ENCODE measurements at regions not wholly inside any gene's neighbourhood (a gene's known extent, or its start where the extent isn't known, plus 50 kb on each side); places are given as distances from the start of the nearest gene placed in this dataset.

- H3K36me3 ChIP-seq (ENCODE audit: control insufficient read depth in 2 of 2, insufficient read depth in 2 of 2, low read length in 1 of 2) = no peaks in the 10 kb centered on the region
- no peak overlapping the region for H3K4me3 ChIP-seq (ENCODE audit: low read depth in 1 of 2, low read length in 2 of 2)
- H3K27ac ChIP-seq (ENCODE audit: low read depth in 2 of 2, low read length in 1 of 2) = no peak overlapping the region
- H3K4me1 ChIP-seq (ENCODE audit: control insufficient read depth in 2 of 2, insufficient read depth in 2 of 2, low read length in 1 of 2) = no peaks in the 10 kb centered on the region
- H3K27me3 ChIP-seq (ENCODE audit: control insufficient read depth in 1 of 2, insufficient read depth in 2 of 2, low read length in 2 of 2) = no peaks in the 10 kb centered on the region
- no peaks in the 10 kb centered on the region for H3K9me3 ChIP-seq (ENCODE audit: control insufficient read depth in 2 of 2, insufficient read depth in 1 of 2, low read depth in 1 of 2, low read length in 1 of 2)
- 82 to 88% methylated on average over 16 of the region's 16 CpGs for WGBS, 2 donors
Observed at GRCh38 chr18:78579854-78580577, 399.6 kb upstream of the SALL3 start.

DNA sequence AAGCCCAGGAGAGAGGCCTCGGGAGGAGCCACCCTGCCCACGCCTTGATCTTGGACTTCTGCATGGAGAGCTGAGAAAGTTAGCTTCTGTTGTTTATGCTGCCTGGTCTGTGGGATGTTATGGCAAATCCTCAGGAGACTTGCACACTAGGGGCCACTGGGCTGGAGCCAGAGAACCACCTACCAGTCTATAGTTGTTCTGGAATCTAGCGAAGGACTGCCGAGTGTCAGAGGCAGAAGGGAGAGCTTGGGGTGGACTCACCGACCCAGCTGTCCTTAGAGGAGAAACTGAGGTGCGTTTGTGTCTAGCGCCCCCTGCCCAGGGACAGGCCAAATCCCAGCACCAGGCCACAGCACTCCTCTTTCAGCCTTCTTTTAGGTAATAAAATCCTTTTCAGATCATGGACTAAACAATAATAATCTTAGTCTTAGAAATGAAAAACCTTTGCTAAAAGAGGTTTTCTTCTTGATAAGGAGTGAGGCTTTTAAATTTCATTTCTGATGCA is 398.7 kb upstream of the SALL3 start:
- no peak overlapping the region for H3K27ac ChIP-seq (ENCODE audit: low read depth in 2 of 2, low read length in 1 of 2)
- no peaks in the 10 kb centered on the region for H3K4me1 ChIP-seq (ENCODE audit: control insufficient read depth in 2 of 2, insufficient read depth in 2 of 2, low read length in 1 of 2)
- H3K4me3 ChIP-seq (ENCODE audit: low read depth in 1 of 2, low read length in 2 of 2) = no peak overlapping the region
- WGBS, 2 donors = 87 to 88% methylated on average over 7 of the region's 7 CpGs
- no peaks in the 10 kb centered on the region for H3K27me3 ChIP-seq (ENCODE audit: control insufficient read depth in 1 of 2, insufficient read depth in 2 of 2, low read length in 2 of 2)
- H3K9me3 ChIP-seq (ENCODE audit: control insufficient read depth in 2 of 2, insufficient read depth in 1 of 2, low read depth in 1 of 2, low read length in 1 of 2) = no peaks in the 10 kb centered on the region
- no peaks in the 10 kb centered on the region for H3K36me3 ChIP-seq (ENCODE audit: control insufficient read depth in 2 of 2, insufficient read depth in 2 of 2, low read length in 1 of 2)

DNA sequence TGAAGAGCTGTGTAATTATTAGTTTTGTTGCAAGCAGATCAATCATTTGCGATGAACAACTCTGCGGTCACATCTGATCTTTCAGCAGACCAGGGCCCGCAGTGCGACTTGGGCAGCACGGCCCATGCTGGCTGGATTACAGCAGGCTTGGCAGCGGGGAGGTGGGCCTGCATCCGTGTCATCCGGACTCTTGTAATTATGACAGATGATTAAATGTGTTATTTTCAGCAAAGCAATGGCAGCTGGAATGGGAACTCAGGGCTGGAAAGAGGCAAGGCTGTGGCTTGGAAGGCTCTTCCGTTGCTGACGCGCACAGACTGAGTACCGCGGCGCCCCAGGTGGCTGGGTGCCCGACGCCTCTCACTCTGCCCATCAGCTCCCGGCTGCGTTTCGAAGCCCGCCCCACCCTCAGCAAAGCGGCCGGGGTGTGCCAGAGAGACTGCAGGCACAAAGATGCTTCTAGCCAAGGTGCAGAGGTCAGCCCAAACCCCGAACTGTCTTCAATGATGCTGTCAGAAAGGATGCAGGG is 397.4 kb upstream of the SALL3 start:
- Histone ChIP-seq H3K36me3 (ENCODE audit: control insufficient read depth in 2 of 2, insufficient read depth in 2 of 2, low read length in 1 of 2) (no peaks in the 10 kb centered on the region), H3K27me3 (ENCODE audit: control insufficient read depth in 1 of 2, insufficient read depth in 2 of 2, low read length in 2 of 2) (no peaks in the 10 kb centered on the region), H3K27ac (ENCODE audit: low read depth in 2 of 2, low read length in 1 of 2) (no peak overlapping the region), H3K4me3 (ENCODE audit: low read depth in 1 of 2, low read length in 2 of 2) (no peak overlapping the region), H3K9me3 (ENCODE audit: control insufficient read depth in 2 of 2, insufficient read depth in 1 of 2, low read depth in 1 of 2, low read length in 1 of 2) (no peaks in the 10 kb centered on the region), H3K4me1 (ENCODE audit: control insufficient read depth in 2 of 2, insufficient read depth in 2 of 2, low read length in 1 of 2) (no peaks in the 10 kb centered on the region)
- 84 to 88% methylated on average over 23 of the region's 23 CpGs for WGBS, 2 donors

DNA sequence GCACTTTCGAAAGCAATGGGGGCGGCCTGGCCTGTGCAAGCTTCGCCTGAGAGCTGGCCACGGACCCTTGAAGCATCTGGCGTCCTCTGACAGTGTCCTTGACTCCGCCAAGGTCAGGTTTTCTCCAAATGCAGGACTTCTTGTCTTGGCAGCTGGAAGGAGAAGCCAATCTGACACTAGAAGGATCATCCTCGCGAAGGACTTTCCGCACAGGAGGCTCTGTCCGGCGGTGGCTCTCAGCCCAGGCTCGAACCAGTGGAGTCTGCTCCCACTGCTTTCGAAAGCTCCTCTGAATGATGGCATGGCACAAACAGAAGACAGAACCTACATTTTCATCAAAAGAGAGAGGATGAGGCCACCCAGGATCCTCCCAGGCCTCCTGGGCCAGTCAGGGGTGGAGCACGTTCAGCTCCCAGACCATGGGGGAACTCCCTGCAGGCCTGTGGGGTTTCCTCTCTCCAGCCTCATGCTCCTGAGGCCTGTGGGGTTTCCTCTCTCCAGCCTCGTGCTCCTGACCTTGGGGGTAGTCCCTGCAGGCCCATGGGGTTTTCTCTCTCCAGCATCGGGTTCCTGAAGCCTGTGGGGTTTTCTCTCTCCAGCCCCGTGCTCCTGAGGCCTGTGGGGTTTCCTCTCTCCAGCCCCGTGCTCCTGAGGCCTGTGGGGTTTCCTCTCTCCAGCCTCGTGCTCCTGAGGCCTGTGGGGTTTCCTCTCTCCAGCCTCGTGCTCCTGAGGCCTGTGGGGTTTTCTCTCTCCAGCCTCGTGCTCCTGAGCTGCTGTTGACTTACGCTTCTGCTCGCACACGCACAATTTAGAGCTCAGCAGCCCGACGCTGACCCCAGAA is 396.5 kb upstream of the SALL3 start:
- no peaks in the 10 kb centered on the region for H3K36me3 ChIP-seq (ENCODE audit: control insufficient read depth in 2 of 2, insufficient read depth in 2 of 2, low read length in 1 of 2)
- 82 to 83% methylated on average over 26 of the region's 26 CpGs for WGBS, 2 donors
- no peaks in the 10 kb centered on the region for H3K4me1 ChIP-seq (ENCODE audit: control insufficient read depth in 2 of 2, insufficient read depth in 2 of 2, low read length in 1 of 2)
- H3K4me3 ChIP-seq (ENCODE audit: low read depth in 1 of 2, low read length in 2 of 2) = no peak overlapping the region
- H3K27me3 ChIP-seq (ENCODE audit: control insufficient read depth in 1 of 2, insufficient read depth in 2 of 2, low read length in 2 of 2) = no peaks in the 10 kb centered on the region
- no peaks in the 10 kb centered on the region for H3K9me3 ChIP-seq (ENCODE audit: control insufficient read depth in 2 of 2, insufficient read depth in 1 of 2, low read depth in 1 of 2, low read length in 1 of 2)
- H3K27ac ChIP-seq (ENCODE audit: low read depth in 2 of 2, low read length in 1 of 2) = no peak overlapping the region

GRCh38 chr18:78583739-78584458 is 395.7 kb upstream of the SALL3 start:
- H3K27me3 ChIP-seq (ENCODE audit: control insufficient read depth in 1 of 2, insufficient read depth in 2 of 2, low read length in 2 of 2) = no peaks in the 10 kb centered on the region
- H3K27ac ChIP-seq (ENCODE audit: low read depth in 2 of 2, low read length in 1 of 2) = no peak overlapping the region
- no peaks in the 10 kb centered on the region for H3K4me1 ChIP-seq (ENCODE audit: control insufficient read depth in 2 of 2, insufficient read depth in 2 of 2, low read length in 1 of 2)
- WGBS, 2 donors = 85% methylated on average over 23 of the region's 23 CpGs
- no peaks in the 10 kb centered on the region for H3K9me3 ChIP-seq (ENCODE audit: control insufficient read depth in 2 of 2, insufficient read depth in 1 of 2, low read depth in 1 of 2, low read length in 1 of 2)
- H3K36me3 ChIP-seq (ENCODE audit: control insufficient read depth in 2 of 2, insufficient read depth in 2 of 2, low read length in 1 of 2) = no peaks in the 10 kb centered on the region
- no peak overlapping the region for H3K4me3 ChIP-seq (ENCODE audit: low read depth in 1 of 2, low read length in 2 of 2)

DNA sequence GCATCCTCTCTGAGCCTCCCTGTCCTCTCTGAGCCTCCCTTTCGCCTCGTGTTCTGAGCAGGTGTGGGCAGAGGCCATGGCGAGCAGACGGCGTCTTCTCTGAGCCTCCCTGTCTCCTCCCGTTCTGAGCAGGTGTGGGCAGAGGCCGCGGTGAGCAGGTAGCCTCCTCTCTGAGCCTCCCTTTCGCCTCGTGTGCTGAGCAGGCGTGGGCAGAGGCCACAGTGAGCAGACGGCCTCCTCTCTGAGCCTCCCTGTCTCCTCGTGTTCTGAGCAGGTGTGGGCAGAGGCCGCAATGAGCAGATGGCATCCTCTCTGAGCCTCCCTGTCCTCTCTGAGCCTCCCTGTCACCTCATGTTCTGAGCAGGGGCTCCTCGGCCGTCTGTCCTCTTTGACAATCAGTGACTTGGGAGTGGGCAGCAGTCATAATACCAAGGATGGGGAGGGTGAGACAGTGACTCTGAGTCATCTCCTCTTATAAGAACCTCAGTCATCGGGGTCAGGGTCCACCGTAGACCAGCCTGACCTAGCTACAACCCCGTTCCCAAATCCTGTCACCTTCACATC is 395.1 kb upstream of the SALL3 start:
- H3K9me3 ChIP-seq (ENCODE audit: control insufficient read depth in 2 of 2, insufficient read depth in 1 of 2, low read depth in 1 of 2, low read length in 1 of 2) = no peaks in the 10 kb centered on the region
- 85 to 93% methylated on average over 19 of the region's 19 CpGs for WGBS, 2 donors
- no peaks in the 10 kb centered on the region for H3K4me1 ChIP-seq (ENCODE audit: control insufficient read depth in 2 of 2, insufficient read depth in 2 of 2, low read length in 1 of 2)
- H3K27ac ChIP-seq (ENCODE audit: low read depth in 2 of 2, low read length in 1 of 2) = no peak overlapping the region
- no peaks in the 10 kb centered on the region for H3K36me3 ChIP-seq (ENCODE audit: control insufficient read depth in 2 of 2, insufficient read depth in 2 of 2, low read length in 1 of 2)
- H3K4me3 ChIP-seq (ENCODE audit: low read depth in 1 of 2, low read length in 2 of 2) = no peak overlapping the region
- no peaks in the 10 kb centered on the region for H3K27me3 ChIP-seq (ENCODE audit: control insufficient read depth in 1 of 2, insufficient read depth in 2 of 2, low read length in 2 of 2)

DNA sequence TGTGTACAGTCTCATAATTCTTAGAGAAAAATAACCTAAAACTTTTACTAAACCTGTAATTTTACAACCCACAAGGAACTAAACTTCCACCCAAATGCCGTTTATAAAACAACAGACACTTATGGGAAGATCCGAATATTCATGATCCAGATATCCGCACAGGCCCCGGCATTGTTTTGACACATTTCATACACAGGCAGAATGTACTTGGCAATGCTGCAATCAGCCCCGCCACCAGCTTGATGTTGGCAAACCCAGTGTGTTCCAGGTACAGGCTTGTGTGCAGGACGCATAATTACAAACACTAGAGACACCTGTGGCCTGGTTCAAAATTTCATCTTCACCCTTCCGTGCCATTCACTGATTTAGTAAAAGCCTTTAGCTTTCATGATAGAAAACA is 393.0 kb upstream of the SALL3 start:
- Histone ChIP-seq H3K36me3 (ENCODE audit: control insufficient read depth in 2 of 2, insufficient read depth in 2 of 2, low read length in 1 of 2) (no peaks in the 10 kb centered on the region), H3K27ac (ENCODE audit: low read depth in 2 of 2, low read length in 1 of 2) (no peak overlapping the region), H3K27me3 (ENCODE audit: control insufficient read depth in 1 of 2, insufficient read depth in 2 of 2, low read length in 2 of 2) (no peaks in the 10 kb centered on the region), H3K4me1 (ENCODE audit: control insufficient read depth in 2 of 2, insufficient read depth in 2 of 2, low read length in 1 of 2) (no peaks in the 10 kb centered on the region), H3K4me3 (ENCODE audit: low read depth in 1 of 2, low read length in 2 of 2) (no peak overlapping the region), H3K9me3 (ENCODE audit: control insufficient read depth in 2 of 2, insufficient read depth in 1 of 2, low read depth in 1 of 2, low read length in 1 of 2) (no peaks in the 10 kb centered on the region)
- 44 to 60% methylated on average over 7 of the region's 7 CpGs for WGBS, 2 donors

DNA sequence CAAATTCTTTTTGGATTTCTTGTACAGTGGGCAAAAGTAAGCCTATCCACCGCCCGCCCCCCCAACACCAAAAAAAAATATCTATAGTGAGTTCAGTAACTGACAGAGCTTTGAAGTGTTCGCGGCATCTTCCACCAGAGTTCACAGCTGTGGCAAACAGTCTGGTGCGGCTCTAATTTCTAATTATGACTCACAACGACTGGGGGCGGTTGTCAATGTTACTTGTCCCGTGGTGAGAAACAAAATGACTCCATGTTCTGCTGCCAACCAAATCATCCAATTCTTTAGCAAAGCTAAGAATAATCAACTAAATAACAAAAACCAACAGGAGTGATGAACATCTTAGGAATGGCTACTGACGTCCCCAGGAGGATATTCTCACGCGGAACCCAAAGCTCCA is 392.5 kb upstream of the SALL3 start:
- Histone ChIP-seq H3K9me3 (ENCODE audit: control insufficient read depth in 2 of 2, insufficient read depth in 1 of 2, low read depth in 1 of 2, low read length in 1 of 2) (no peaks in the 10 kb centered on the region), H3K27me3 (ENCODE audit: control insufficient read depth in 1 of 2, insufficient read depth in 2 of 2, low read length in 2 of 2) (no peaks in the 10 kb centered on the region), H3K27ac (ENCODE audit: low read depth in 2 of 2, low read length in 1 of 2) (no peak overlapping the region), H3K36me3 (ENCODE audit: control insufficient read depth in 2 of 2, insufficient read depth in 2 of 2, low read length in 1 of 2) (no peaks in the 10 kb centered on the region), H3K4me1 (ENCODE audit: control insufficient read depth in 2 of 2, insufficient read depth in 2 of 2, low read length in 1 of 2) (no peaks in the 10 kb centered on the region), H3K4me3 (ENCODE audit: low read depth in 1 of 2, low read length in 2 of 2) (no peak overlapping the region)
- 55 to 67% methylated on average over 11 of the region's 11 CpGs for WGBS, 2 donors
